ENCODE measurements at regions not wholly inside any gene's neighbourhood (a gene's known extent, or its start where the extent isn't known, plus 50 kb on each side); places are given as distances from the start of the nearest gene placed in this dataset.

DNA sequence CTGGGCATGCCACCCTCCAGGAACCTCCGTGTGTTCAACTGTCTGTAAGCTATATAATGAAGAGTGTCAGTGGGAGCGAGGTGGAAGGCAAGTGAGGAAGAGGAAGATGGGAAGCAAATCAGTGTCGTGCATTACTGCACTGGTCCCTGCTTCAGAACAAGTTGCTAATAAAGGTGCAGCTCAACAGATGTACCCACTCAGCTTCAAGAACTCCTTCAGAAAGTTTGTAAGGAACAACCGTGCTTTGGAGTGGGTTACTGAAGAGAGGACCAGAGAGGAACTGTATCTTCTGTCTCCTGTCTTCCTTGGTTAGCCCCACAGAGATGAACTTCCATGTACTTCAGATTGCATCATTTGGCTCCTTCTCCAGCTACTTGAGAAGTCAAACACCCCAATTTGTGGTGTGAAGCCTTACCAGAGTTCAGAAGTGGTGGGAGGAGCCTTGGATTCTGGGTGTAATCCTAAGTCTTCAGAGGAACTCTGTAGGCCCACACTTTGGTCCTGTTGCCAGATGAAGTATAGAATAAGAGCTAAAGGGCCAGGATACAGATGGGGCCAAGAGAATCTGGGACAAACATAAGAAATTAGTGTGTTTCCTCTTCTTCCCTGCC lies 290.5 kb upstream of the PROX1 start:
- no peak overlapping the region for H3K9ac ChIP-seq (ENCODE audit: low read length)
- no peak overlapping the region for H3K27ac ChIP-seq (ENCODE audit: low read depth, low read length)
- Mint-ChIP-seq H3K27ac (ENCODE audit: unreplicated experiment) (no peak overlapping the region), H3K4me1 (ENCODE audit: low read depth, unreplicated experiment) (peaks cover 1% of the 10 kb centered on the region), H3K4me3 (ENCODE audit: unreplicated experiment) (no peak overlapping the region), H3K36me3 (ENCODE audit: low read depth, unreplicated experiment) (no peaks in the 10 kb centered on the region), H3K9me3 (ENCODE audit: unreplicated experiment) (peaks cover 2% of the 10 kb centered on the region), H3K27me3 (ENCODE audit: low read depth, unreplicated experiment) (peaks cover 6% of the 10 kb centered on the region)
- no peak for TF ChIP-seq EZH2 (IDR thresholded peaks at IDR 0.05; ENCODE audit: insufficient read depth, low read length)
- TF ChIP-seq, protein P1, sequence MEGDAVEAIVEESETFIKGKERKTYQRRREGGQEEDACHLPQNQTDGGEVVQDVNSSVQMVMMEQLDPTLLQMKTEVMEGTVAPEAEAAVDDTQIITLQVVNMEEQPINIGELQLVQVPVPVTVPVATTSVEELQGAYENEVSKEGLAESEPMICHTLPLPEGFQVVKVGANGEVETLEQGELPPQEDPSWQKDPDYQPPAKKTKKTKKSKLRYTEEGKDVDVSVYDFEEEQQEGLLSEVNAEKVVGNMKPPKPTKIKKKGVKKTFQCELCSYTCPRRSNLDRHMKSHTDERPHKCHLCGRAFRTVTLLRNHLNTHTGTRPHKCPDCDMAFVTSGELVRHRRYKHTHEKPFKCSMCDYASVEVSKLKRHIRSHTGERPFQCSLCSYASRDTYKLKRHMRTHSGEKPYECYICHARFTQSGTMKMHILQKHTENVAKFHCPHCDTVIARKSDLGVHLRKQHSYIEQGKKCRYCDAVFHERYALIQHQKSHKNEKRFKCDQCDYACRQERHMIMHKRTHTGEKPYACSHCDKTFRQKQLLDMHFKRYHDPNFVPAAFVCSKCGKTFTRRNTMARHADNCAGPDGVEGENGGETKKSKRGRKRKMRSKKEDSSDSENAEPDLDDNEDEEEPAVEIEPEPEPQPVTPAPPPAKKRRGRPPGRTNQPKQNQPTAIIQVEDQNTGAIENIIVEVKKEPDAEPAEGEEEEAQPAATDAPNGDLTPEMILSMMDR (IDR thresholded peaks at IDR 0.05; ENCODE audit: insufficient read depth, low read depth, low read length), result no peak
- no peaks in the 10 kb centered on the region for H3K9me3 ChIP-seq (ENCODE audit: insufficient read depth, low read depth, low read length)
- no peaks in the 10 kb centered on the region for H3K79me2 ChIP-seq (ENCODE audit: insufficient read depth, low read length)
- no peak overlapping the region for H3K4me3 ChIP-seq (ENCODE audit: insufficient read depth, low read depth, low read length)
- no peaks in the 10 kb centered on the region for H3K36me3 ChIP-seq (ENCODE audit: insufficient read depth, low read length)
- H3K27me3 ChIP-seq (ENCODE audit: insufficient read depth, low read length), result no peaks in the 10 kb centered on the region
- FAIRE-seq, result no peak
- H3K4me1 ChIP-seq (ENCODE audit: insufficient read depth, low read length), result no peaks in the 10 kb centered on the region
- H3K4me2 ChIP-seq (ENCODE audit: low read length), result no peak overlapping the region
- H4K20me1 ChIP-seq (ENCODE audit: insufficient read depth, low read length), result no peaks in the 10 kb centered on the region
- no peak for DNase-seq (ENCODE audit: low read depth)
- H2AFZ ChIP-seq (ENCODE audit: low read depth, low read length), result no peak overlapping the region

DNA sequence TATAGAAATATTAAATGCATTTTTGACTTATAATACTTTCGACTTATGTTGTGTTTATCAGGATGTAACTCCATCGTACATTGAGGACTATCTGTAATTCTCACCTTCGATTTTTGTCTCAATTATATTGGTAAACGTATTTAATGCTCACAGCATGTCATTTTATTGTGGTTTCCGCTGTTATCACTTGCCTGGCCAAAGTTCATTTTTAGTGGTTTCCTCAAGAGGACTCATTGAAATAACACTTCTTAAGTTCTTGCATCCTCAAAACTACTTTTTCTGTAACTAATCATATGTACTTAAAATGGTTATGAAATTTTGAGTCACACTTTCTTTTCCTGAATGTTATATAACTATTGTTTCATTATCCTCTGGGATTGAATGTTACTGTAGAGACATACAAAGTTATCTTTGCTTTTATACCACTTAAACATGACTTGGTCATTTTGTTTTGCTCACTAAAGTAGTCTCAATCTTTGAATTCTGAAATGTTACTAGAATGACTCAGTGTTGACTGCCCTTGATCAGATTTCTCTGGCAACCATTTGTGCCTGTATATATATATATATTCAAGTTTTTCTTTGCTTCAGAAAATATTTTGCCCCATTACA lies 289.6 kb upstream of the PROX1 start:
- H3K36me3 ChIP-seq (ENCODE audit: insufficient read depth, low read length), result no peaks in the 10 kb centered on the region
- H3K4me1 Mint-ChIP-seq (ENCODE audit: low read depth, unreplicated experiment), result peaks cover 1% of the 10 kb centered on the region
- no peaks in the 10 kb centered on the region for H3K4me1 ChIP-seq (ENCODE audit: insufficient read depth, low read length)
- no peak overlapping the region for H3K4me3 Mint-ChIP-seq (ENCODE audit: unreplicated experiment)
- H3K27ac Mint-ChIP-seq (ENCODE audit: unreplicated experiment), result no peak overlapping the region
- FAIRE-seq (no peak), DNase-seq (ENCODE audit: low read depth) (no peak)
- no peaks in the 10 kb centered on the region for H3K9me3 ChIP-seq (ENCODE audit: insufficient read depth, low read depth, low read length)
- H3K9ac ChIP-seq (ENCODE audit: low read length), result no peak overlapping the region
- H3K4me3 ChIP-seq (ENCODE audit: insufficient read depth, low read depth, low read length), result no peak overlapping the region
- no peak for TF ChIP-seq EZH2 (IDR thresholded peaks at IDR 0.05; ENCODE audit: insufficient read depth, low read length)
- TF ChIP-seq, protein P1 (IDR thresholded peaks at IDR 0.05; ENCODE audit: insufficient read depth, low read depth, low read length), result no peak
- no peaks in the 10 kb centered on the region for H3K36me3 Mint-ChIP-seq (ENCODE audit: low read depth, unreplicated experiment)
- no peaks in the 10 kb centered on the region for H4K20me1 ChIP-seq (ENCODE audit: insufficient read depth, low read length)
- H2AFZ ChIP-seq (ENCODE audit: low read depth, low read length), result no peak overlapping the region
- peaks cover 2% of the 10 kb centered on the region for H3K9me3 Mint-ChIP-seq (ENCODE audit: unreplicated experiment)
- no peaks in the 10 kb centered on the region for H3K27me3 ChIP-seq (ENCODE audit: insufficient read depth, low read length)
- peaks cover 3% of the 10 kb centered on the region for H3K27me3 Mint-ChIP-seq (ENCODE audit: low read depth, unreplicated experiment)
- no peak overlapping the region for H3K4me2 ChIP-seq (ENCODE audit: low read length)
- H3K79me2 ChIP-seq (ENCODE audit: insufficient read depth, low read length), result no peaks in the 10 kb centered on the region
- H3K27ac ChIP-seq (ENCODE audit: low read depth, low read length), result no peak overlapping the region

DNA sequence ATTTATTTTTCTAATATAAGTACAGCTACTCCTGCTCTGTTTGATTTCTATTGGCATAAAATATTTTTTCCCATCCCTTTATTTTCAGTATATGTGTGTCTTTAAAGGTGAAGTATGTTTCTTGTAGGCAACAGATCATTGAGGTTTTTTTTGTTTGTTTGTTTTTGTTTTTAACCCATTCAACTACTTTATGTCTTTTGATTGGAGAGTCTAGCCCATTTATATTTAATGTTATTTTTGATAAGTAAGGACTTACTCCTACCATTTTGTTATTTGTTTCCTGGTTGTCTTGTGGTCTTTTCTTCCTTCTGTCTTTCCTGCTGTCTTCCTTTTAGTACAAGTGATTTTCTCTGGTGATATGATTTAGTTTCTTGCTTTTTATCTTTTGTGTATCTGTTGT lies 285.1 kb upstream of the PROX1 start:
- TF ChIP-seq, protein P1 (IDR thresholded peaks at IDR 0.05; ENCODE audit: insufficient read depth, low read depth, low read length), result no peak
- no peak for TF ChIP-seq EZH2 (IDR thresholded peaks at IDR 0.05; ENCODE audit: insufficient read depth, low read length)
- Mint-ChIP-seq H3K4me1 (ENCODE audit: low read depth, unreplicated experiment) (peaks cover 1% of the 10 kb centered on the region), H3K9me3 (ENCODE audit: unreplicated experiment) (peaks cover 4% of the 10 kb centered on the region), H3K27me3 (ENCODE audit: low read depth, unreplicated experiment) (no peaks in the 10 kb centered on the region), H3K27ac (ENCODE audit: unreplicated experiment) (no peak overlapping the region), H3K36me3 (ENCODE audit: low read depth, unreplicated experiment) (no peaks in the 10 kb centered on the region), H3K4me3 (ENCODE audit: unreplicated experiment) (no peak overlapping the region)
- H3K4me3 ChIP-seq (ENCODE audit: insufficient read depth, low read depth, low read length), result no peak overlapping the region
- no peaks in the 10 kb centered on the region for H3K79me2 ChIP-seq (ENCODE audit: insufficient read depth, low read length)
- H4K20me1 ChIP-seq (ENCODE audit: insufficient read depth, low read length), result no peaks in the 10 kb centered on the region
- H3K27me3 ChIP-seq (ENCODE audit: insufficient read depth, low read length), result no peaks in the 10 kb centered on the region
- H3K27ac ChIP-seq (ENCODE audit: low read depth, low read length), result no peak overlapping the region
- DNase-seq (ENCODE audit: low read depth), result no peak
- H3K4me2 ChIP-seq (ENCODE audit: low read length), result no peak overlapping the region
- H3K36me3 ChIP-seq (ENCODE audit: insufficient read depth, low read length), result no peaks in the 10 kb centered on the region
- H3K4me1 ChIP-seq (ENCODE audit: insufficient read depth, low read length), result no peaks in the 10 kb centered on the region
- H2AFZ ChIP-seq (ENCODE audit: low read depth, low read length), result no peak overlapping the region
- no peak overlapping the region for H3K9ac ChIP-seq (ENCODE audit: low read length)
- no peak for FAIRE-seq
- no peaks in the 10 kb centered on the region for H3K9me3 ChIP-seq (ENCODE audit: insufficient read depth, low read depth, low read length)
